Right renal cortex interstitium (tissue), 3 donors: ENCODE measurements at regions not wholly inside any gene's neighbourhood (a gene's known extent, or its start where the extent isn't known, plus 50 kb on each side); places are given as distances from the start of the nearest gene placed in this dataset.

ENCODE experiments used
- DNase-seq, 3 donors: peaks; one replicate each; pipeline ENCODE4 v3.0.0-alpha.2; 2013; ENCODE audit warnings: low read depth in 3 of 3, low spot score in 2 of 3

DNA sequence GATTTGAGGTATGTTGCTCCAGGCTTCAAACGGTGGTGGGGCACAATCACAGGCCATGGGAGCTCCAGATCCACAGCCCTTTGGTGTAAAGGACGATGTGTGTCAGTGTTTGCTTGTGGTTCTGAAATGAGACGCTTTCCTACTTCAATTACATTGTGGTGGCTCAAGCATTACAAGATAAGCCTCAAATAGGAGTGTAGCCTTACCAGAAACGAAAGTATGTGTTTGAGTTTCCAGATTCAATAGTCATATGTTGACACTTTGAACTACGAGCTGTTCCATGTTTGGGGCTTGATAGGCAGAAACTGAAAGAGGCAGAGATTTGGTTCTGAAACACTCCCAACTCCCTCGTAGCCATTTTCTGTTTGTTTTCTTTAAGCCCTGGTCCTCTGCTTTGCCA, 187.1 kb downstream of the MYLK4 start:
- DNase-seq: no peak

DNA sequence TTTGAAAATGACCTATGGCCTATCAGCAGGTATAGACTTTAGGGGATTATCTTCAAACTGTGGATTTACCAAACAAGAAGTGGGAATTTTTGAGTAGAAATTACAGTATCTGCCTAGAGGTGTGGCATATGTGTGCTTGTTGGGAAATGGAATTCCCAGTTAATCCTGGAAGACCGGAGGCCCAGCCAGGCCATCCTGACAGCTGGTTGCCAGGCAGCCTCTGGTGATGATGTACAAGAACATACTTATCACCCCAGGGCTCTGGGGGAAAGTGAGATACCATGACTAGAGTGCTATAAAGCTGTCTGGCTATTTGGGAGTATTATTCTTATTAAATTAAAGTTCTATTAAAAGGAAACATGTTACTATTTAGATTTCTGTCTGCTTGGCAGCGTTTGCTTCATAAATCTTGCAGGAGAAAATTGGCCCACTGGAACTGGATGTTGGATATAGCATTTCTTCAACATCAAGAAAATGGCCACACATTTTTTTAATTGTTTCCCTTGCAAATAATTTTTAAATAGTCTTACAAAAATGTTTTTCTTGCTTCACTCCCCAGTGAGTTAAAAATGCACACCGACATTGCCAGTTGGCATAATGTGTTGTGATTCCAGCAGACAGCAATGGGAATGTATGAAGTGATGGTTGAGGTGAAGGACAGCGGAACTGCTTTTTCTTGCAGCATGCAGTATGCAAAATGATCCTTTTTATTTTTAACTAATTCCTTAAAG, 187.8 kb downstream of the MYLK4 start:
- DNase-seq: no peak

DNA sequence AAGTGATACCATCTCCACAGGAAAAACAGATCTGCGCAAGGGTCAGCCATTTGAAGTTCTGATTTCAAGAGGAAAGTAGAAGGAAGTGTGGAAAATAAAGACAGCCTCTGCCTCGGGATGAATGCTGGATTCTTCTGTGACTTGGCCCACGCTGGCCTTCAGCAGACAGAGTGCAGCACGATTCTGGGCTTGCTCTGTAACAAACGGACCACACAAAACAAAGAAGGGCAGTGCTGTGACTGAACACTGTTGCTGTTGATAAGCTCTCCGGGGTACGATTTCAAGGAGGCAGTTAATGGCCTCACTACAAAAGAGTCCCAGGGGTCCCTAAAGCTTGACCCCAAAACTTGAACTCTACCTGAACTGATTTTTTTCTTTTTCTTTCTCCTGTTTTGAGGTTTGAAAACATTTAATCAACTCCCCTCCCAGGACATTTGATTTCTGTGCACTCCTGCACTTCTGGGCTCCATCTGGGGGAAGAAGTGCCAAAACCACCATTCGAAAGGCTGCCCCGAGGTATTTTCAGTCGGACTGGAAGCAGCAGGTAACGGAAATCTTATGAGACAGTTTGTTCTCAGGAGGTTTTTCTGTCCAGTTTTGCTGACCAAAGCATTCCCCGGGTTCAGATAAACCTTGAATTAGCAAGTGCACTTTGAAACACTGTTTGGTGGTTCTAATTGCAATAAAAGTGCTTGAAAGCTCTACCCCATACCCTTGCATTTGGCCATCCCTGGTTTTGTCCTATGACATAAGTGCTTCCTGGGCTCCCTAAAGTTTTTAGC, 189.6 kb downstream of the MYLK4 start:
- DNase-seq: no peak

DNA sequence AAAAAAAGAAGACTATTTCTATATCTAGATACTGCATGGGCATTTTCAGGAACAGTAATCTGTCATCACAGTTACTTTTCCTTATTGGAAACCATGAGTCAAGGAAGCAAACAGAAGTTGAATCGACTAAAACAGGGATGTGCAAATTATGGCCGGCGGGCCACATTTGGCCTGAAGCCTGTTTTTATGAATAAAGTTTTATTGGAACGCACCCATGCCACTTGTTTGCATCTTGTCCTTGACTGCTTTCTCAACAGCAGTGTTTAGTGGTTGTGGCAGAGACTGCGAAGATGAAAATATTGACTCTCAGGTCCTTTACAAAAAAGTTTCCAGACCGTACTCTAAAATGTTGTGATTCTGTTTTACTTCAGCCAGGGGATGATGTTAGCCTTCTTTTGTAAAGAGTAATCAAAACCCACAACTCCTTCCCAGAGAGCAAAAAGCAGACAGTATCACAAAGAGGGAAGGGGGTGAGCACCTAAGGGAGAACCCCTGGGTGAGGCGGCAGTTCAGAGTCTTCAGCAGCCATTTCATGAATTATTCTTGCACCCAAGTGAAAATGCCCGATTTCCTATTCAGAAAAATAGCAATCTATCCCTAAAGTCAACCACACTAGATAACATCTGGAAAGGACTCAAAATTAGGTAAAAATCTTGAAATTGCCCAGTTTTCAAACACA, 190.4 kb downstream of the MYLK4 start:
- no peak for DNase-seq

DNA sequence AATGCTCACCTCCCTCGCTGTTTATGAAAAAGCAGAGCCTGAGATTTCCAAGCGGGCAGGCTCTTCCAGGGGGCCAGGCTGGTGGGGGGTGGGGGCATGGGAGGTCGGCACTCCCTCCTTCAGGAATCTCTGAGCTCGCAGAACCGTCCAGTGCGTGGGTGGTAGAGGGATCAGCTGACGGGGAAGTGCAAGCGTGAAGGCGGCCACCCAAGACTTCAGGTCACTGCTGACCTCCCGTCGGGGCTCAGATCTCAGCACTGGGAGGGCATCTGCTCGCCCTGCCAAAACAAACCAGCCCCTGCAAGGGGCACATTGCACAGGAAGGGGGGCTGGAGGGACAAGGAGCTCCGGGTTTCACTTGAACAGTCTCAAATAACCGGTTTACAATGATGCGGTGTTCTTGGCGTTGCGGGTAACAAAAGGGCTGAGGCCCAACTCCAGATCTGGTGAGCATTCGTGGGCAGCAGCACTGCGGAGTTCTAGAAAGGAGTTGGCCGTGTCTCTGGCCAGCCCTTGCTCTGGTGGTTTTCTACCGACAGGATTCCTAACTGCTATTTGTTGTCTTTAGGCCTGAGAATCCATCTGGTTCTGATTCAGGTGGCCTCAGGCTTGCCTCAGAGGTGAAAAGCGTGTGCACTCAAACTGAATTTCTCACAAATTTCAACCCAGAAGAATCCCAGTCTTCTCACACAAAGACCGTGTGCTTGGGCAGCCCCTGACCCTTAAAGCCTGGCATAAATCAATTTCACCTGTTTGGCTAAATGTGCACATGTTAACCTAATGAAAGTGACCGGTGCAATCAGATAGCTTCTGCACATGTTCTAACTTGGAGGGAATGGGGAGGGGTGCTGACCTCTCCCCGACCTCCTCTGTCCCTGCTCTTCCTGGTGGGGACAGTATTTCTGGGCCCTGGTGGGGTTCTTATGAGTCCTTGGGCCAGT, 191.6 kb downstream of the MYLK4 start:
- DNase-seq: peak in 1 of 3 donors; percentile 66

DNA sequence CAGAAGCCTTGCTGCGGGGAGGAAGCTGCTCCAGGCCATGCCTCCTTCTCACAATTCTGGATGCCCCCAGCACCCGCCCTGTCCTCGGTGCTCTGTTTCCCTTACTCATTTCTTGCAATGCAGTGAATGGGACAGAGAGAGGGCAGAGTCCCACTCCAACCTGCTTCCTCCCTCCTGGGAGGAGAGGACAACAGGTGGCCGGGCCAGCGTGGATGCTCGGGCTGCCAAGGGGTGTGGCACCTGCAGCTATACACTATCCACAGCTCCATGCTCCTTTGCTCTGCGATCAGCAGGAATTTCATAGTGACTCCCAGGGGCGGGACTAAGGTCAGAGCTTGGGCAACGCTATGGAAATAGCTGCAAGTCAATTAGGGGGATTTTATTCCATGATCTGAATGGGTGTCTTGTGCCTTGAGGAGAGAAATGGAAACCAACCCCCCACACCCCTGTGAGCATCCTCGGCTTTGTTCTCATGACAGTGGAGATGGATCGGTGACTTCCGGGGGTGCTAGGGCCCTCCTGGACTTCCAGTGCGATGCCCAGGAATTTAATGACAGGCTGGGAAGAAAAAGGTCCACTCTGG, 192.5 kb downstream of the MYLK4 start:
- no peak for DNase-seq

DNA sequence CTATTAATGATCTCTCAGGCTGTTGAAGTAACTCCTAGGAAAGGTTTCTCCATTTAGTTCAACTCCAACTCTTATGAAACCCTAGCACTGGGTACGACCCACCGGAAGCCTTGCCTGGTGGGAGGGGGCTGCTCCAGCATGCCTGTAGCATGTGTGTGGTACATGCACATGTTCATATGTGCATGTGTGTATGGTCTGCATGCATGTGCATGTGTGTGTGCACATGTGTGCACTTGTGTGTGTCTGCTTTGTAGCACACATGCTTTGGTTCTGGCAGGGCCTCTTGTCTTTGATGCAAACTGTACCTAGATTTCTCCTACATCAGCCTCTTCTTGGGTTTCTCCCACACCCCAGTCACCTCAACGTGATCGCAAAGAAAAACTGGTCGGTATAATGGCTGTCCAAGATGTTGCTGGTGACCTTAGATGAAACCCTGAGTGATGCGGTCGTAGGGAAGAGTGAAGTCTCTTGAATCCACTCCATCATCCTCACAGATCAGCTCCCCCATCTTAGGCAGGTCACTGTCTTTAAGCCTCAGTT, 193.5 kb downstream of the MYLK4 start:
- DNase-seq: no peak

DNA sequence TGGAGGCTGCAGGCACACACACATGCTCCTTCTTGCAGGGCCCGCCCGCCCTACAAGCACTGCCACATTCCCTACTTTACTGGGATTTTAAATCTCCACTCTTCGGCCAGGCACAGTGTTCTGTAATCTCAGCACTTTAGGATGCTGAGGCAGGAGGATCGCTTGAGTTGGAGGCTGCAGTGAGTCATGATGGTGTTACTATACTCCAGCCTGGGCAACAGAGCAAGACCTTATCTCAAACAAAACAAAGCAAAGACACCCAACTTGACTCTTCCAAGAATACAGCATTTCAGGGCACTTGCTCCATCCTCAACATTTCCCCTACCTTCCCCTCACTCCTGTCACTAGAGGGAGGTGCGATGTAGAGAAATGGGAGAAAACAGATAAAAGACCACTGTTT, 194.0 kb downstream of the MYLK4 start:
- no peak for DNase-seq

DNA sequence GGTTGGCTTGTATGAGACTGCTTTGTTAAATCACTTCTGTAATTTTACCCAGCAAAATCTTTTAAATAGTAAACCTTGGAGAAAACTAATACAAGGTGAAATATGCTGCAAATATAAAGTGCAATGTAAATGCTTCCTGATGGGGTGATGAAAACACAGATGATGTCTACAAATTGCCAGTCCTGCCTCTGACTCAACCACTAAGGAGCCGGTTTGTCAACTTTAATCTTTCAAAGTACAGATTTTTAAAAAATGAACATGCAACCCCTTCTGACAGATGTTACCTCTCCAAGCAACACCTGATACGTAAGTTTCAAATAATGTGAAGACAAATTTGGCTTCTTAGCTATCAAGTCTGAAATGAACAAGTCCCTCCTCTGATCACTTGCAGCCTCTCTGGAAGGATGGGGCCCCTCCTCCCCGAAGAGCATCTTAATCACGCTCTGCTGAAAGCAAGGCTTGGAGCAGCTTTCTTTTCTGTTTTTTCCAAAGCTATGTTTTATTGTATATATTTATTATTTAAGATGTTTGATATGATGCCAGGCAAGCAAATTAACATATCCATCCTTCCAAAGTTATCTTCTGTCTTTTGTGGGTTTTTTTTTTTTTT, 196.0 kb downstream of the MYLK4 start:
- DNase-seq: no peak

DNA sequence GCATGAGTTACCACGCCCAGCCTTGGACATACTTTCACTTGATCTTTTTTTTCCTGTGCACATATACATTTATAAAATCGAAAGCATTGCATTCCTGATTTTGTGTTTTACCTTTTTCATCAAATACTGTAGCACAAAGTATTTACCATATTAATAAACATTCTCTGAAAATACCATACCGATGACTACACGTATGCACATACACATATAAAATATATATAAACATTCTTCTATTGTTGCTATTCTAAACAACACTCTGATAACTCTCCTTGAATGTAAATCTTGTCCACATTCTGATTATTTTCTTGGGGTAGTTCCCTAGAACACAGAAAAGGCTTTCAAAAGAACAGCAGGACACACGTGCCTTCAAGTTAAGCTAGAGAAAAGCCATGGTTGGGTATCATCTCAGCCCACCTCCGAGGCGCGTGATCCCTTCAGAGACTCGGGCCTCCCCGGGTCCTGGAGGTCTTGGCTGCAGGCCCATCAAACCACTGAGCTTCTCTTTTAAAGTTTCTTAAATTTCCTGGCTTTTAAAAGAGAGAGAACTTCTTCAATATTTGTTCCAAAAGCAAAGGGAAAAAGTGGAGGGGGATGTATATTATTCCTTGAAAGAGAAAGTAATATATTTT, 198.1 kb downstream of the MYLK4 start:
- DNase-seq: no peak

DNA sequence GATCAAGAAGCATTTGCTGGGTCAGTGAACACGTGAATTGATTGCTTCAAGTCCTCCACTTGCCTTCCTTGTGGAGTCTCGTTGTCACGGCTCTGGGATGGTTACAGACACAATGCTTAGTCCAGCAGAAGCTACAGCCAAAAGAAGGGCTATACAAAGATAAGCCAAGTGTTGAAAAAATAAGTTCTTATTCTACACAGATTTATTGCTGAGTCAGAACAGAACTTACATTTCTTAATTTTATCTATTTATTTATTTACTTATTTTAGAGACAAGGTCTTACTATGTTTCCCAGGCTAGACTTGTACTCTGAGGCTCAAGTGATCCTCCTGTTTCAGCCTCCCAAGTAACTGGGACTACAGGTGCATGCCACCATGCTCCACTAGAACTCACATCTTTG, 199.0 kb downstream of the MYLK4 start:
- no peak for DNase-seq

DNA sequence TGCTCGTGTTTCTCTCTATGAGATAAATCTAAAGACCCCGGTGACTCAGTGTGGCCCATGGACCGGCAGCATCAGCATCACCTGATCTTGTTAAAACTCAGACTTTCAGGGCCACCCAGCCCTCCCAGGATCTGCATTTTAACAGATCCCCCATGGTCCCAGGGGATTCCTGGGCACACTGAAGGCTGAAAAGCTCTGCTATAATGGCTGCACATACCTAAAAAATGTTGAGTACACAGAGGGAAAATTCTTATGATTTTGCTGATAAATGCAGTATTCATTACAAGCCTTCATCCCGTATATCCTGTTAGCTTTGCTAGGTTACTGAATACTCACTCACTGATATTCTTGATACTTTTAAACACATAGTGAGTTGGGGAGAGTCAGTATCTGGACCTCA, 200.5 kb downstream of the MYLK4 start:
- no peak for DNase-seq

DNA sequence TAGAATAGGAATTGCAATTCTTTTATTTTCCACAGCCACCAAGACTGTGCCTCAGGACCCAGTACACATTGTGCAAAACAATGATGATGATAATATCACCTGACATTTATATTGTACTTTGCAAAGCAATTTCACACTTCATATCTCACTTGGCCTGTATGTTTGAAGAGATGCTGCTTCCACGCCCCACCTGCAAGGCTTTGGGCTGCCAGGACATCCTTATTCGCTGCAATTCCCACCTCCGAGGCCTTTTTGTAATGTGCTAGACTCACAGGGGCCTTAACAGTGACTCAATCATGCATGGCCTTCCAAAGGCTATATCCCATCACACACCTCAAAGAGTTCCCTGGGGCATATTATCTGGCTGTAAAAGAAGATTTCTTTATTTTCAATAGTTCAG, 200.9 kb downstream of the MYLK4 start:
- no peak for DNase-seq

DNA sequence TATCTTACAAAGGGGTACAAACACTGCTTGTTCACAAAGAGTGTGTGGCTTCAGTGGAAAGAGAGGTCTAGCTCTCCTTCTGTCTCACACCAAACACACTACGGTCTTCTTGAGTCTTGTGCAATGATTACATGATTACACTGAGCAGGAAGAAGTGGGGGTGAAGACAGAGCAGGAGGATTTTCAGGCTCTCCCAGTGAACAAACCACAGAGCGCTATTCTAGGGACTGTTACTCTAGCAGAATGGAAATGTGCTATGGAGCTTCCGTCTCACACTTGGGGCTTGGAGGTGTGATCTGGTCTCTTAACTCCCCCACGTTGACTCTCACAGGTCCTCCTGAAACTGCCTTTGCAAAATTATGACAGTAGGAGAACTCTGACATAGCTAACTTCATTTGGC, 203.4 kb downstream of the MYLK4 start:
- DNase-seq: no peak

DNA sequence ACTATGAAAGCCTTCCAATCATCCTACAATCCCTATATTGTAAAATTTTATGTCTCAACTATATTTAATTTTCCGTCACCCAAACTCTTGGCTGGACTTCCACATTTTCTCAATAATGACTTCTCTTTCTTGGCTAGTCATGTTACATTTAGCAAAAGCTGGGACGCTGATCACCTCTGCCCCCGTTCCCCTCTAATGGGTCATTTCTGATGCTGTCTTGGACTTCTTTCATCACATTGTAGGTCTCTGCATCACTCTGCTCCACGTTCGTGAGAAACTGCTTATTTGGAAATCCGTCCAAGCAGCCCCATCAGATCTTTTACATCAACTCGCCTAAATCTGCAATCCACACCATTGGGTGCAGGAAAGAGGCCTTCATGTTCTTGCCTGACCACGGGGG, 203.8 kb downstream of the MYLK4 start:
- no peak for DNase-seq

DNA sequence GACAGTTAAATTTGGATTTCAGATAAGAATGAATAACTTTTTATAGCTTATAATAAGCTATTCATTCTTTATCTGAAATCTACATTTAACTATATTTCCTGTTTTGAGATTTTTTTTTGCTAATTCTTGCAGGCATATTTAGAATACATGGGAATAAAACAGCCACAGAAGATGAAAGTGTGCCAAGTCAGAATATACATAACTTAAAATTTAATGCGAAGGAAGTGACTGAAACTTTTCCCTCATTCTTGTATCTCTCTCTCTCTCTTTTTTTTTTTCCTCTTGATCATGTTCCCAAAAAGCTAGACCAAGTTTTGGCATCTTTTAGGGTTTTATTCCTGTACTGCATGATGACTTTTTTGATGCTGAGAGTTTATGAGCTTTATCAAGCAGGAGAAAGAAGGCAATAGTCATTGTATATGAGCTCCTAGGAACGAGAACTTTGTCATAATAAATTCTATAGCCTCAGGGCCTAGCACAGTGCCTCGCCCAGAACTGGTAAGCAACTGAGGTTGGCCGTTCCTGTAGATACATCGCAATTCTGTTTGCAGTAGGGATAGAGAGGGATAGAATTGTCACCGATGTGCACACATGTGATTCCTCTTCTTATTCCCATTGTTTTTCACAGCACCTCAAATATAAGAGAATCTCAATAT, 205.2 kb downstream of the MYLK4 start:
- no peak for DNase-seq

DNA sequence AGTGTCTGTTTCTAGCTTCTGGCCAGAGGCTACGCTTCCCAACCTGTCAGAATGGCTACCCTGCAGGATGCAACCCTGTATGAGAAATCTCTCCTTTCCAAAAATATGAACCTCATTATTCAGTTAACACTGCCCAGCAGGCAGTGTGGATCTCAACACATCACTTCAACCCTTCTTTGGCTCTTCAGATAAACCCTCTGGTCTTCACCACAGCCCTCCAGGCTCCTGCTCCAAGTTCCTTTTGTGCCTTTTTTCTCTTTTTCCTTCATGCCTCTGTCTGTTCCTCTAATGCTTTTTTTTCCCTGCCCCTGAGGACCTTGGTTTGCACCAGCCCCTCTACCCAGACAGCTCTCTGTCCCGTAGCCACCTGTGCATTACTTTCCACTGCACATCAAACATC, 207.4 kb downstream of the MYLK4 start:
- no peak for DNase-seq

DNA sequence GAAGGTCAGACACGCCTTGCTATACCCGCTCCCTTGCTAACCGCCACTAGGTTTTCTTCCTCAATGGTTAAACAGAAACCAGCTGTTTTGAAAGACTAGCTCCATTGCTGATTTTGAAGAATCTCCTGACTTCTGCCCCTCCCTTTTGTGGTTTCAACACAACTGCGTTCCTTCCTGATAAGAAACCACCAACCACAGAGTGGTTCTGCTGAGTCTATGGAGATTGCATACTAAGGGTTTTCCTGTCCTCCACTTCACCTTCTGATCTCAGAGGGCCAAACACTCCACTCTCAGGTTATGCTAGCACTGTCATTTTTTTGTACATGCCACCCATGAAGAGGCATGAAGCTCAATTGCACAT, 207.9 kb downstream of the MYLK4 start:
- no peak for DNase-seq
